ENCODE measurements at regions not wholly inside any gene's neighbourhood (a gene's known extent, or its start where the extent isn't known, plus 50 kb on each side); places are given as distances from the start of the nearest gene placed in this dataset.
"Not testable (repeated sequence)": the region's sequence is repeated elsewhere in the genome, so short reads cannot be mapped to it uniquely, and the experiment has no call there.

GRCh38 chr11:81207421-81208054 is 1526.1 kb downstream of the FAM181B start:
- TF ChIP-seq CTCF (IDR thresholded peaks at IDR 0.05) (no peak), POLR2A (IDR thresholded peaks at IDR 0.05) (no peak)
- Histone ChIP-seq H3K4me3 (no peak overlapping the region), H3K27ac (no peak overlapping the region), H3K9me3 (replicated peaks in 1 of 3) (no peaks in the 10 kb centered on the region), H3K4me1 (replicated peaks in 1 of 2) (peaks cover 0 to 4% of the 10 kb centered on the region in 2 donors), H3K27me3 (no peaks in the 10 kb centered on the region), H3K36me3 (replicated peaks in 1 of 2) (no peaks in the 10 kb centered on the region)
- no peak for DNase-seq
- 93 to 100% (median 94%) methylated on average over 7 to 43 of the region's 43 CpGs for WGBS, 4 donors
- intact Hi-C loops (cut with DNase I), result no loop called here

GRCh38 chr11:81203876-81204275 is 1529.8 kb downstream of the FAM181B start:
- no peak for DNase-seq
- 16 to 46% (median 30%) methylated on average over 1 of the region's 1 CpG for WGBS, 4 donors
- TF ChIP-seq CTCF (IDR thresholded peaks at IDR 0.05) (no peak), POLR2A (IDR thresholded peaks at IDR 0.05) (no peak)

GRCh38 chr11:81197396-81197795 is 1536.3 kb downstream of the FAM181B start:
- H3K36me3 ChIP-seq (replicated peaks in 1 of 2), result no peaks in the 10 kb centered on the region
- no peak overlapping the region for H3K4me3 ChIP-seq
- H3K27me3 ChIP-seq, result no peaks in the 10 kb centered on the region
- no peak for TF ChIP-seq CTCF (IDR thresholded peaks at IDR 0.05)
- TF ChIP-seq POLR2A (IDR thresholded peaks at IDR 0.05), result no peak
- no peak overlapping the region for H3K27ac ChIP-seq
- DNase-seq, result no peak
- H3K4me1 ChIP-seq (replicated peaks in 1 of 2), result no peaks in the 10 kb centered on the region
- intact Hi-C loops (cut with DNase I), result no loop called here
- H3K9me3 ChIP-seq (replicated peaks in 1 of 3), result no peaks in the 10 kb centered on the region
- 75 to 94% (median 87%) methylated on average over 3 of the region's 3 CpGs for WGBS, 4 donors

More at GRCh38 chr11:81203876-81204275, 1529.8 kb downstream of the FAM181B start:
- Histone ChIP-seq H3K27ac (no peak overlapping the region), H3K36me3 (replicated peaks in 1 of 2) (no peaks in the 10 kb centered on the region), H3K4me3 (no peak overlapping the region), H3K27me3 (no peaks in the 10 kb centered on the region), H3K9me3 (replicated peaks in 1 of 3) (no peaks in the 10 kb centered on the region), H3K4me1 (replicated peaks in 1 of 2) (peaks cover 0 to 4% of the 10 kb centered on the region in 2 donors)
- intact Hi-C loops (cut with DNase I), result no loop called here

GRCh38 chr11:81192516-81192915 is 1541.1 kb downstream of the FAM181B start:
- Histone ChIP-seq H3K36me3 (replicated peaks in 1 of 2) (no peaks in the 10 kb centered on the region), H3K27me3 (no peaks in the 10 kb centered on the region), H3K27ac (no peak overlapping the region), H3K4me3 (no peak overlapping the region), H3K9me3 (replicated peaks in 1 of 3) (no peaks in the 10 kb centered on the region), H3K4me1 (replicated peaks in 1 of 2) (no peaks in the 10 kb centered on the region)
- intact Hi-C loops (cut with DNase I), result no loop called here
- no peak for TF ChIP-seq POLR2A (IDR thresholded peaks at IDR 0.05)
- DNase-seq, result no peak

- H3K36me3 ChIP-seq (replicated peaks in 1 of 2), result no peaks in the 10 kb centered on the region
- no peaks in the 10 kb centered on the region for H3K4me1 ChIP-seq (replicated peaks in 1 of 2)
- no peak overlapping the region for H3K27ac ChIP-seq
- no peak for DNase-seq
- TF ChIP-seq POLR2A (IDR thresholded peaks at IDR 0.05) (no peak), CTCF (IDR thresholded peaks at IDR 0.05) (no peak)
- H3K9me3 ChIP-seq (replicated peaks in 1 of 3), result no peaks in the 10 kb centered on the region
- intact Hi-C loops (cut with DNase I), result no loop called here
- no peak overlapping the region for H3K4me3 ChIP-seq
- H3K27me3 ChIP-seq, result no peaks in the 10 kb centered on the region
Observed at GRCh38 chr11:81190546-81190945, 1543.1 kb downstream of the FAM181B start.

GRCh38 chr11:81187033-81187432 is 1546.6 kb downstream of the FAM181B start:
- H3K4me1 ChIP-seq (replicated peaks in 1 of 2); H3K27ac ChIP-seq; intact Hi-C loops (cut with DNase I); H3K4me3 ChIP-seq; H3K9me3 ChIP-seq (replicated peaks in 1 of 3); H3K27me3 ChIP-seq; DNase-seq; H3K36me3 ChIP-seq (replicated peaks in 1 of 2): not testable (repeated sequence)
- WGBS, 4 donors, result 67 to 85% (median 71%) methylated on average over 7 of the region's 7 CpGs

Data from adrenal gland (tissue), 9 donors.